Fibroblast of the aortic adventitia (primary cell): ENCODE measurements at regions not wholly inside any gene's neighbourhood (a gene's known extent, or its start where the extent isn't known, plus 50 kb on each side); places are given as distances from the start of the nearest gene placed in this dataset.

ENCODE experiments used
- DNase-seq: peaks from one replicate; pipeline ENCODE4 v3.0.0-alpha.2; 2010; ENCODE audit warnings: low read depth
- H3K4me3 ChIP-seq: 2 replicates; pipeline ENCODE4 v1.5.1; 2011; ENCODE audit warnings: low read depth, mild to moderate bottlenecking, control low read depth, low read length, moderate library complexity
- CTCF ChIP-seq: IDR thresholded peaks from 2 replicates; pipeline ENCODE4 v1.5.1; 2011; ENCODE audit warnings: mild to moderate bottlenecking, low read length, control low read depth, inconsistent platforms; ENCODE audit not compliant: insufficient read depth

DNA sequence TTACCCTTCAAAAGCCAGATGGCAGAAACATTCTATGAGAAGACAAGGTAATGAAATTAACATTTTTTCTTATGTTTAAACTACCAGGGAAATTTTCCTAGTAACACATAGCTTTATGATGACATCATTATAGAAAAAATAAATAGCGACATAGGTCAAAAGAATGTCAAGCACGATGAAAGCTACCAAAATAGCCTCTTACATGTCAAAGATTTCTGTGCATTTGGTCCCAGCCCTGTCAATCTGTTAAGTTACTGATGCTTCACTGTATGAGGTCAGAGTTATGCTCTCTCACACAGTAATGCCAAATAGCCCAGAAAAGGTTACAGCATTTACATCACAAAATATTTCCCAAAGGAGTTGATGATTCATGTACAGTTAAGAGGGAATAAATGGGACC lies 199.8 kb upstream of the DEFB112 start:
- no peak for TF ChIP-seq CTCF
- no peak overlapping the region for H3K4me3 ChIP-seq
- no peak for DNase-seq

DNA sequence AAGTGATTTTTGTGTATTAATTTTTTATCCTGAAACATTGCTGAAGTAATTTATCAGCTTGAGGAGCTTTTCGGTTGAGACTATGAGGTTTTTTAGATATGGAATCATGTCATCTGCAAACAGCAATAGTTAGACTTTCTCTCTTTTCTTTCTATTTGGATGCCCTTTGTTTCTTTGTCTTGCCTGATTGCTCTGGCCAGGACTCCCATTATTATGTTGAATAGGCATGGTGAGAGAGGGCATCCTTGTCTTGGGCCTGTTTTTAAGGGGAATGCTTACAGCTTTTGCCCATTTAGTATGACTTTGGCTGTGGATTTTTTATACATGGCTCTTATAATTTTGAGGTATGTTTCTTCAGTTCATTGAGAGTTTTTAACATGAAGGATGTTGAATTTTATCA lies 207.6 kb upstream of the DEFB112 start:
- TF ChIP-seq CTCF: no peak
- H3K4me3 ChIP-seq: no peak overlapping the region
- no peak for DNase-seq

- no peak overlapping the region for H3K4me3 ChIP-seq
- no peak for TF ChIP-seq CTCF
- DNase-seq: no peak
Measured at GRCh38 chr6:50259903-50260302, 210.2 kb upstream of the DEFB112 start.

- no peak for TF ChIP-seq CTCF
- no peak overlapping the region for H3K4me3 ChIP-seq
- DNase-seq: no peak
Measured at GRCh38 chr6:50264995-50265571, 215.4 kb upstream of the DEFB112 start.

- H3K4me3 ChIP-seq: no peak overlapping the region
- no peak for TF ChIP-seq CTCF
- no peak for DNase-seq
Measured at GRCh38 chr6:50270415-50270814, 220.7 kb upstream of the DEFB112 start.

- H3K4me3 ChIP-seq: no peak overlapping the region
- no peak for TF ChIP-seq CTCF
- no peak for DNase-seq
Measured at GRCh38 chr6:50271266-50271665, 221.5 kb upstream of the DEFB112 start.

DNA sequence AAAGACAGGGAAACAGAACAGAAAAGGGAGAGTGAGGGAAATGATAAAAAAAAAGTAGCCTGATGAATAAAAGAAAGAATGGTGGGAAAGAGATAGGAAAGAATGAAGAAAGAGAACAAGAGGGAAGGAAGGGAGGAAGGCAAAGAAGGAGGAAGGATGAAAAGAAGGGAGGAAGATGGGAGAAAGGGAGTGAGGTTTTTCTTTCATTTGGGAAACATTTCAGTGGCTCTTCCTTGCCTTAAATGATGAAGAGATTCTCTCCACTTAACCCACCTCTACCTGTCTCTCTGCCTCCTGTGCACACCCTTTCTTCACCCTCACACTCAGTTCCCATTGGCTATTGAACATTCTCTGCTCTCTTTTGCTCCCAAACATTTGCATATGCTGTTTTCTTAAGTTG lies 222.1 kb upstream of the DEFB112 start:
- H3K4me3 ChIP-seq: no peak overlapping the region
- TF ChIP-seq CTCF: no peak
- DNase-seq: no peak
